NT2/D1 (cell line): ENCODE measurements at regions not wholly inside any gene's neighbourhood (a gene's known extent, or its start where the extent isn't known, plus 50 kb on each side); places are given as distances from the start of the nearest gene placed in this dataset.

Source experiments
- SUZ12 ChIP-seq: IDR thresholded peaks from 2 replicates; pipeline ENCODE4 v1.6.1; 2011; ENCODE audit not compliant: insufficient read length, insufficient read depth; ENCODE audit errors: extremely low read depth
- YY1 ChIP-seq: IDR thresholded peaks from 2 replicates; pipeline ENCODE4 v1.6.1; 2011; ENCODE audit not compliant: insufficient read length, insufficient read depth
- ZNF274 ChIP-seq: IDR thresholded peaks from 2 replicates; pipeline ENCODE4 v1.6.1; 2011; ENCODE audit warnings: mild to moderate bottlenecking, low read depth, low read length

DNA sequence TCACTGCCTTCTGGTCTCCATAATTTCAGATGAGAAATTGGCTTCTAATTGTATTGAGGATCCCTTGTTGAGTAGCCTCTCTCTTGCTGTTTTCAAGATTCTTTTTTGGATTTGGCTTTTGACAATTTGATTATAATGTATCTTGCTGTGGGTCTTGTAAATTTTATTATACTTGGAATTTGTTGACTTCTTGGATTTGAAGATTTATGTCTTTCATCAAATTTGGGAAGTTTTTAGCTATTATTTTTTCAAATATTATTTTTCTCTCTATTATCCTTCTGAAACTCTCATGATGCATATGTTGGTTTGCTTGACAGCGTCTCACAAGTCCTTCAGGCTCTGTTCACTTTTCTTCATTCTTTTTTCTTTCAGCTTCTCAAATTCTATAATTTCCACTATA, 126.1 kb downstream of the C1orf94 start:
- TF ChIP-seq SUZ12 (no peak), YY1 (no peak), ZNF274 (no peak)
